B cell (primary cell): ENCODE measurements at regions not wholly inside any gene's neighbourhood (a gene's known extent, or its start where the extent isn't known, plus 50 kb on each side); places are given as distances from the start of the nearest gene placed in this dataset.

Experiments used
- ATAC-seq: fragments of 200-7000 bp; cut with Tn5 transposase; one replicate; pipeline ENCODE4 v1.10.0; 2021; ENCODE audit warnings: low read depth, mild to moderate bottlenecking, moderate number of reproducible peaks, moderate library complexity
- CTCF ChIA-PET: fragments of 350-600 bp; sonication (Branson Sonifier 250); formaldehyde crosslinking; loops from one replicate; lab custom pipeline; 2021; ENCODE audit warnings: antibody characterized with exemption, inconsistent platforms; lab: Charles Lee
- POLR2A ChIA-PET: fragments of 350-600 bp; sonication (Branson Sonifier 250); formaldehyde crosslinking; loops from one replicate; lab custom pipeline; 2021; ENCODE audit warnings: antibody characterized with exemption; lab: Charles Lee
- DNase-seq: peaks from one replicate; pipeline ENCODE4 v3.0.0; 2013
- H2AFZ ChIP-seq: 2 replicates; pipeline ENCODE4 v1.6.1; 2012; ENCODE audit warnings: mild to moderate bottlenecking, low read depth, low read length; ENCODE audit not compliant: insufficient read depth, poor library complexity, severe bottlenecking
- H3K27ac ChIP-seq, 2 donors: 1 replicate in 1 of 2; 2 replicates in 1 of 2; pipeline ENCODE4 v1.5.1; 2012 to 2013; ENCODE audit warnings: low read length in 2 of 2, mild to moderate bottlenecking in 2 of 2, moderate library complexity in 1 of 2
- H3K27me3 ChIP-seq, 4 experiments: fragments of 200-600 bp in 1 of 4; sonication (generic) in 1 of 4; replicated peaks in 1 of 4; 1 replicate in 2 of 4; 2 replicates in 2 of 4; pipeline versions ENCODE4 v1.6.1 to v1.7.0; 2013 to 2016; ENCODE audit warnings: low read length in 3 of 4, mild to moderate bottlenecking in 2 of 4, mixed read lengths in 1 of 4, moderate library complexity in 1 of 4; ENCODE audit not compliant: insufficient read depth in 4 of 4, control insufficient read depth in 3 of 4; ENCODE audit errors: control extremely low read depth in 1 of 4
- H3K36me3 ChIP-seq, 2 experiments: replicated peaks in 1 of 2; 1 replicate in 1 of 2; 2 replicates in 1 of 2; pipeline versions ENCODE4 v1.6.1 to v1.7.1; 2013; ENCODE audit warnings: low read length in 1 of 2; ENCODE audit not compliant: insufficient read depth in 2 of 2, control insufficient read depth in 1 of 2; ENCODE audit errors: control extremely low read depth in 1 of 2, extremely low read depth in 1 of 2
- H3K4me1 ChIP-seq, 2 donors: fragments of 200-600 bp in 1 of 2; sonication (generic) in 1 of 2; 1 replicate in 1 of 2; 2 replicates in 1 of 2; pipeline versions ENCODE4 v1.5.1 to v1.6.1; 2013 to 2017; ENCODE audit warnings: low read length in 2 of 2; ENCODE audit not compliant: control insufficient read depth in 2 of 2, insufficient read depth in 2 of 2
- H3K4me2 ChIP-seq: replicated peaks from 2 replicates; pipeline ENCODE3; 2012; ENCODE audit warnings: mild to moderate bottlenecking, low read depth, low read length; ENCODE audit not compliant: poor library complexity, severe bottlenecking
- H3K4me3 ChIP-seq, 5 experiments: fragments of 200-600 bp in 1 of 5; sonication (generic) in 1 of 5; 1 replicate in 3 of 5; 2 replicates in 2 of 5; pipeline versions ENCODE4 v1.5.1 to v1.7.0; 2011 to 2016; ENCODE audit warnings: low read length in 4 of 5, mild to moderate bottlenecking in 4 of 5, low read depth in 2 of 5, control low read depth in 1 of 5, moderate library complexity in 1 of 5; ENCODE audit not compliant: insufficient read depth in 1 of 5; ENCODE audit errors: control extremely low read depth in 1 of 5, extremely low read depth in 1 of 5
- H3K79me2 ChIP-seq: fragments of 200-600 bp; sonication (generic); one replicate; pipeline ENCODE4 v1.6.0; 2016; ENCODE audit warnings: low read length; ENCODE audit not compliant: control insufficient read depth, insufficient read depth
- H3K9ac ChIP-seq: fragments of 200-600 bp; sonication (generic); 2 replicates; pipeline ENCODE4 v1.6.1; 2017; ENCODE audit warnings: mild to moderate bottlenecking, low read length, moderate library complexity
- H3K9me3 ChIP-seq, 3 donors: one replicate each; pipeline versions ENCODE4 v1.6.1 to v1.7.1; 2013; ENCODE audit warnings: low read length in 2 of 3; ENCODE audit not compliant: control insufficient read depth in 2 of 3, insufficient read depth in 1 of 3; ENCODE audit errors: control extremely low read depth in 1 of 3
- H4K20me1 ChIP-seq: 2 replicates; pipeline ENCODE4 v1.6.0; 2012; ENCODE audit warnings: mild to moderate bottlenecking, low read length; ENCODE audit not compliant: insufficient read depth, control insufficient read depth, poor library complexity, severe bottlenecking
- H3K27ac Mint-ChIP-seq: one replicate; pipeline ENCODE4 v1.8.0; 2021; ENCODE audit warnings: mixed read lengths
- H3K27me3 Mint-ChIP-seq: one replicate; pipeline ENCODE4 v1.8.0; 2021; ENCODE audit warnings: mixed read lengths
- H3K4me1 Mint-ChIP-seq: one replicate; pipeline ENCODE4 v1.8.0; 2021; ENCODE audit warnings: mixed read lengths
- H3K4me3 Mint-ChIP-seq: one replicate; pipeline ENCODE4 v1.8.0; 2021; ENCODE audit warnings: mixed read lengths
- H3K9me3 Mint-ChIP-seq: one replicate; pipeline ENCODE4 v1.8.0; 2022; ENCODE audit warnings: mixed read lengths; ENCODE audit not compliant: insufficient read depth
- CTCF ChIP-seq: fragments of 200-600 bp; IDR thresholded peaks from one replicate; pipeline ENCODE4 v1.8.0; 2022; ENCODE audit warnings: antibody characterized with exemption, mild to moderate bottlenecking
- EZH2 ChIP-seq: IDR thresholded peaks from 2 replicates; pipeline ENCODE4 v1.6.1; 2012; ENCODE audit warnings: borderline replicate concordance, low read depth, mild to moderate bottlenecking, moderate library complexity, low read length; ENCODE audit not compliant: insufficient read depth, poor library complexity, severe bottlenecking
- whole genome bisulfite sequencing: methylation state at CpG from one replicate; pipeline ENCODE4 v1.1.5; 2013; ENCODE audit warnings: missing lambda C conversion rate; ENCODE audit not compliant: insufficient coverage; 5-methylcytosine and 5-hydroxymethylcytosine counted together
- intact Hi-C: fragments of 100-400 bp; cut with micrococcal nuclease; formaldehyde crosslinking; loops from one replicate; pipeline ENCODE4 v1.10.0; 2022

- no peaks in the 10 kb centered on the region for H3K4me1 ChIP-seq
- no peaks in the 10 kb centered on the region for H3K9me3 ChIP-seq
- H3K79me2 ChIP-seq = no peaks in the 10 kb centered on the region
- no peaks in the 10 kb centered on the region for H4K20me1 ChIP-seq
- no peak overlapping the region for H3K4me2 ChIP-seq
- Mint-ChIP-seq H3K9me3 (peaks cover 3% of the 10 kb centered on the region), H3K4me3 (no peak overlapping the region), H3K27ac (no peak overlapping the region), H3K27me3 (no peaks in the 10 kb centered on the region), H3K4me1 (peaks cover 11% of the 10 kb centered on the region)
- WGBS = no CpG with 5 or more reads among the region's 8 CpGs
- no peak overlapping the region for H3K27ac ChIP-seq
- no peak overlapping the region for H2AFZ ChIP-seq
- H3K36me3 ChIP-seq = no peaks in the 10 kb centered on the region
- H3K4me3 ChIP-seq = no peak overlapping the region
- ATAC-seq (no peak), DNase-seq (no peak)
- ChIA-PET POLR2A (no interaction called here), CTCF (no interaction called here)
- H3K27me3 ChIP-seq = no peaks in the 10 kb centered on the region
- no peak overlapping the region for H3K9ac ChIP-seq
- TF ChIP-seq EZH2 = no peak
- no peak for TF ChIP-seq CTCF
- intact Hi-C loops = no loop called here
Measured at GRCh38 chr7:96833676-96834453, 124.2 kb upstream of the SEM1 start.

GRCh38 chr7:96836456-96836855, 126.8 kb upstream of the SEM1 start:
- Histone ChIP-seq H3K79me2 (no peaks in the 10 kb centered on the region), H4K20me1 (no peaks in the 10 kb centered on the region), H3K36me3 (no peaks in the 10 kb centered on the region), H3K9me3 (no peaks in the 10 kb centered on the region), H3K4me1 (no peaks in the 10 kb centered on the region), H3K27ac (no peak overlapping the region), H3K9ac (no peak overlapping the region), H3K4me3 (no peak overlapping the region), H3K4me2 (peak overlapping the region; percentile 31), H2AFZ (peak overlapping the region; percentile 40), H3K27me3 (no peaks in the 10 kb centered on the region)
- peaks cover 11% of the 10 kb centered on the region for H3K4me1 Mint-ChIP-seq
- H3K27me3 Mint-ChIP-seq = no peaks in the 10 kb centered on the region
- DNase-seq (no peak), ATAC-seq (no peak)
- no peak overlapping the region for H3K27ac Mint-ChIP-seq
- no CpG with 5 or more reads among the region's 3 CpGs for WGBS
- H3K9me3 Mint-ChIP-seq = no peaks in the 10 kb centered on the region
- ChIA-PET POLR2A (no interaction called here), CTCF (no interaction called here)
- intact Hi-C loops = no loop called here
- TF ChIP-seq EZH2 (no peak), CTCF (no peak)
- H3K4me3 Mint-ChIP-seq = peak overlapping the region; percentile 20
